Duodenal mucosa (tissue), 2 donors: ENCODE measurements at regions not wholly inside any gene's neighbourhood (a gene's known extent, or its start where the extent isn't known, plus 50 kb on each side); places are given as distances from the start of the nearest gene placed in this dataset.

ENCODE experiments used
- H3K27ac ChIP-seq: one replicate; pipeline ENCODE4 v1.7.0; 2013; ENCODE audit warnings: low read depth, low read length
- H3K27me3 ChIP-seq, 2 donors: one replicate each; pipeline ENCODE4 v1.7.0; 2013; ENCODE audit warnings: low read length in 2 of 2, control low read depth in 1 of 2; ENCODE audit not compliant: insufficient read depth in 2 of 2, control insufficient read depth in 1 of 2
- H3K36me3 ChIP-seq, 2 donors: one replicate each; pipeline ENCODE4 v1.7.0; 2013; ENCODE audit warnings: low read length in 2 of 2, control low read depth in 1 of 2; ENCODE audit not compliant: insufficient read depth in 2 of 2, control insufficient read depth in 1 of 2
- H3K4me1 ChIP-seq, 2 donors: one replicate each; pipeline ENCODE4 v1.7.0; 2013; ENCODE audit warnings: low read length in 2 of 2, control low read depth in 1 of 2; ENCODE audit not compliant: insufficient read depth in 2 of 2, control insufficient read depth in 1 of 2
- H3K4me3 ChIP-seq, 2 donors: one replicate each; pipeline ENCODE4 v1.7.0; 2013; ENCODE audit warnings: low read length in 2 of 2, low read depth in 1 of 2
- H3K9ac ChIP-seq, 2 donors: one replicate each; pipeline ENCODE4 v1.7.0; 2013; ENCODE audit warnings: low read length in 2 of 2, low read depth in 1 of 2
- H3K9me3 ChIP-seq, 2 donors: one replicate each; pipeline ENCODE4 v1.7.0; 2013; ENCODE audit warnings: low read length in 2 of 2, control low read depth in 1 of 2; ENCODE audit not compliant: control insufficient read depth in 1 of 2

GRCh38 chr3:115251509-115251908, 104.4 kb upstream of the ZBTB20 start:
- Histone ChIP-seq H3K9me3 (no peaks in the 10 kb centered on the region), H3K27ac (no peak overlapping the region)

DNA sequence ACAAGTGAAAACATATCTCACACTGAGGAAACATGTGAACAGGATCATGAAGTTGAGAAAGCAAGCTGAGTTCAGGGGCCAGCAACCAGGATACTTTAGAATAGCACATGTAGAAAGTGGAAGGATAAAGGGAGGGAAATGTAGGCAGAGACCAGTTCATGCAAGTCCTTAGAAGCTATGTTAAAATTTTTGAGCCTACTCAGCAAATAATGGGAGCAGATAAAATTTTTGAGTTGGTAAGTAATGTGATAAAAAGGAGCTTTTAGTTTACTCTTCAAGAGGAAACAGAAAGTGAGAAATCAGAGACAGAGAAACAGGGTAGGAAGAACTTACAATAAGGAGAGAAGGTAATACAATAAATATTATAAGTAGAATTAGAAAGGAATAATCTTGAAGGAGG, 105.6 kb upstream of the ZBTB20 start:
- no peak overlapping the region for H3K4me3 ChIP-seq
- H3K9ac ChIP-seq: no peak overlapping the region
- H3K27ac ChIP-seq: no peak overlapping the region
- H3K27me3 ChIP-seq: no peaks in the 10 kb centered on the region
- no peaks in the 10 kb centered on the region for H3K9me3 ChIP-seq
- no peaks in the 10 kb centered on the region for H3K36me3 ChIP-seq
- H3K4me1 ChIP-seq: no peaks in the 10 kb centered on the region

More at GRCh38 chr3:115251509-115251908, 104.4 kb upstream of the ZBTB20 start:
- H3K4me1 ChIP-seq: no peaks in the 10 kb centered on the region
- no peak overlapping the region for H3K9ac ChIP-seq
- H3K4me3 ChIP-seq: no peak overlapping the region
- H3K27me3 ChIP-seq: no peaks in the 10 kb centered on the region
- H3K36me3 ChIP-seq: no peaks in the 10 kb centered on the region

- H3K9me3 ChIP-seq: no peaks in the 10 kb centered on the region
- no peak overlapping the region for H3K4me3 ChIP-seq
- no peak overlapping the region for H3K27ac ChIP-seq
- no peak overlapping the region for H3K9ac ChIP-seq
- no peaks in the 10 kb centered on the region for H3K4me1 ChIP-seq
- H3K36me3 ChIP-seq: no peaks in the 10 kb centered on the region
- no peaks in the 10 kb centered on the region for H3K27me3 ChIP-seq
These were observed 107.6 kb upstream of the ZBTB20 start for GRCh38 chr3:115254492-115255196.

DNA sequence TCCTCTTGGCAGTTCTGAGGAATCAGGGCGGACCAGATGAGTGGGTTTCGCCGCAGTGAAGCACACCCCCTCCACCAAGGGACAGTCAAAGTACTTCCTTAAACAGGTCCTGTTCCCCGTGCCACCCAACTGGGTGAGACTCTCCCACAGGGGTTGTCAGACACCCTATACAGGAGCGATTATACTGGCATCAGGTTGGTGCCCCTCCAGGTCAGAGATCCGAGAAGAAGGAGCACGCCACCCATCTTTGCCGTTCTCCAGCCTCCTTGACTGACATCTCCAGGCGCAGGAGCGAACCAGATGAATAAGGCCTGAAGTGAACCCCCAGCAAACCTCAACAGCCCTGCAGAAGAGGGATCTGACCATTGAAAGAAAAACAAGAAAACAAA, 108.1 kb upstream of the ZBTB20 start:
- H3K27ac ChIP-seq: no peak overlapping the region
- H3K9ac ChIP-seq: no peak overlapping the region
- no peaks in the 10 kb centered on the region for H3K27me3 ChIP-seq
- H3K9me3 ChIP-seq: no peaks in the 10 kb centered on the region
- H3K36me3 ChIP-seq: no peaks in the 10 kb centered on the region
- H3K4me1 ChIP-seq: no peaks in the 10 kb centered on the region
- no peak overlapping the region for H3K4me3 ChIP-seq

- Histone ChIP-seq H3K9ac (no peak overlapping the region), H3K27me3 (no peaks in the 10 kb centered on the region), H3K4me3 (no peak overlapping the region), H3K4me1 (no peaks in the 10 kb centered on the region), H3K27ac (no peak overlapping the region), H3K36me3 (no peaks in the 10 kb centered on the region), H3K9me3 (no peaks in the 10 kb centered on the region)
These were observed 123.8 kb upstream of the ZBTB20 start for GRCh38 chr3:115270849-115271248.

DNA sequence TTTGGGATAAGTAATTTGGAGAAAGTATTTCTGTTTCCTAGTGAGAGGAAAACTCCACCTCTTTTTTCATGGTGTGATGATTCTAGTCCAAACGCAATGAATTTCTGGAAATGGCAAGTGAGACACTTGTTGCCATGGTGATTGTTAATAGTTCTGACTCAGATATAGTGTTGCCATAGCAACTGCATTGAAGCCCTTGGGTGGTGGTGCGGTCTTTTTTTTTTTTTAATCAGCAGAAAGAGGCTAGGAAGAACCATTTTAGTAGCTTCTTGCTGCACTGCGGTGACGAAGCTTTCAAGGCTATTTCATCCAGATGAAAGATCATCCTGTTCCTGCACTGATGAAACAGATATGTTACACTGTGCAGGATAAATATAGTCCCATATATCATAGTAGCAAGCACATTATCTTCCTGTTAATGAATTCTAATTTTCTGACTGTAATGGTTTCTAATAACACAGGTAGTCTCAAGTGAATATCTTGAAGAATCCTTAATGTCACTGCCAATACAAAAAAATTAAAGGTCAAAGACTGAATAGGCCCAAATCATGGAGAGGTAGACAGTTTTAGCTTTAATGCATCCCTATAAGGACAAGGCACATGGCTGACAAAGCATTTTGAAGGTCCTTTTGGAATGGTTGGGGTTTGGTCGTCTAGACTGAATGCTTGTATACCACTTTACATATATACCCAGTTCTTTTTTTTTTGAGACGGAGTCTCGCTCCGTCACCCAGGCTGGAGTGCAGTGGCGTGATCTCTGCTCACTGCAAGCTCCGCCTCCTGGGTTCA, 125.1 kb upstream of the ZBTB20 start:
- H3K4me3 ChIP-seq: no peak overlapping the region
- no peaks in the 10 kb centered on the region for H3K36me3 ChIP-seq
- no peak overlapping the region for H3K27ac ChIP-seq
- no peaks in the 10 kb centered on the region for H3K27me3 ChIP-seq
- H3K4me1 ChIP-seq: no peaks in the 10 kb centered on the region
- H3K9ac ChIP-seq: no peak overlapping the region
- no peaks in the 10 kb centered on the region for H3K9me3 ChIP-seq

DNA sequence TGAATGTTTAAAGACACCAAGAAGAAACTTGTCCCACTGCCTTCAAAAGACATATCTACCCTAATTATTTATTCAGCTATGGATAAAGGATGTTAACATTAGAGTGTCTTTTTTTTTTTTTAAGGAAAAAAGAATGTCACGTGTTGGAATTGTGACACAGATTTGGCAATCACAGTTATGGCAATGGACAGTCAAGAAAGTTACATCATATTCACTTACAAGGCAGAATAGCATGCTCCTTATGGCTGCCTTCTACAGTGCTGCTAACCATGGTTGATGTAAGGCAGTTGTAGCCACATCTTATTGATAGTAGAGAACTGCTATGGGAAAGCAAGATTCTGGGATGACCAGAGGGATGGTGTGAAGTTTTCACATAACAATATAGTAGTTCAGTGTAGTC, 128.8 kb upstream of the ZBTB20 start:
- H3K27ac ChIP-seq: no peak overlapping the region
- no peaks in the 10 kb centered on the region for H3K27me3 ChIP-seq
- no peaks in the 10 kb centered on the region for H3K36me3 ChIP-seq
- no peak overlapping the region for H3K4me3 ChIP-seq
- H3K9me3 ChIP-seq: no peaks in the 10 kb centered on the region
- no peaks in the 10 kb centered on the region for H3K4me1 ChIP-seq
- no peak overlapping the region for H3K9ac ChIP-seq

- Histone ChIP-seq H3K4me1 (no peaks in the 10 kb centered on the region), H3K36me3 (no peaks in the 10 kb centered on the region), H3K9ac (no peak overlapping the region), H3K27me3 (no peaks in the 10 kb centered on the region), H3K9me3 (no peaks in the 10 kb centered on the region), H3K4me3 (no peak overlapping the region), H3K27ac (no peak overlapping the region)
These were observed 132.9 kb upstream of the ZBTB20 start for GRCh38 chr3:115279939-115280338.

GRCh38 chr3:115280506-115280905, 133.4 kb upstream of the ZBTB20 start:
- Histone ChIP-seq H3K9ac (no peak overlapping the region), H3K36me3 (no peaks in the 10 kb centered on the region), H3K27ac (no peak overlapping the region), H3K4me3 (no peak overlapping the region), H3K9me3 (no peaks in the 10 kb centered on the region), H3K27me3 (no peaks in the 10 kb centered on the region), H3K4me1 (no peaks in the 10 kb centered on the region)

- H3K9me3 ChIP-seq: no peaks in the 10 kb centered on the region
- H3K4me1 ChIP-seq: no peaks in the 10 kb centered on the region
- no peak overlapping the region for H3K4me3 ChIP-seq
- H3K36me3 ChIP-seq: no peaks in the 10 kb centered on the region
- no peaks in the 10 kb centered on the region for H3K27me3 ChIP-seq
- H3K27ac ChIP-seq: no peak overlapping the region
- no peak overlapping the region for H3K9ac ChIP-seq
These were observed 134.9 kb upstream of the ZBTB20 start for GRCh38 chr3:115281697-115282675.
